ENCODE measurements at regions not wholly inside any gene's neighbourhood (a gene's known extent, or its start where the extent isn't known, plus 50 kb on each side); places are given as distances from the start of the nearest gene placed in this dataset.

DNA sequence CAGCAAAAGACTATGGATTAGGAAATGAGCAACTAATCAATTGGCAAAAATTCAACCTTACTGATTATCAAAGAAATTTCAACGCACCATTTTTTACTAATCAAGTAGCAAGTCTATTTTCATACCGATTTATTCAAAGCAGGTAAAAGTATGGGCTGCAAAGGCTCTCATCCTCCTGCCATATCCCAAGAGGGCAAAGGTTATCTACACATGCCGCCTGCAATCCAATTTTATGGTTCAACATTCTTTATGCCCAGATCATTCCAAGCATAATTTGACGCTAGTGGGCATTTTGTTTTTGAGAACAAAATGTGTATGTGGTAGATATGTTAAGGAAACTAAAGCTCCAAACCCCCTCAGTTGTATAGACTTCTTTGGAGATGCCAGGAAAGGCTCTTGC is 270.6 kb downstream of the MAF start:
- H3K4me3 Mint-ChIP-seq (ENCODE audit: unreplicated experiment): no peak overlapping the region
- H3K4me3 ChIP-seq (ENCODE audit: insufficient read depth, low read depth, low read length): no peak overlapping the region
- H3K4me1 ChIP-seq (ENCODE audit: insufficient read depth, low read length): no peaks in the 10 kb centered on the region
- H4K20me1 ChIP-seq (ENCODE audit: insufficient read depth, low read length): no peaks in the 10 kb centered on the region
- H3K9me3 Mint-ChIP-seq (ENCODE audit: unreplicated experiment): peaks cover 3% of the 10 kb centered on the region
- H3K27me3 Mint-ChIP-seq (ENCODE audit: low read depth, unreplicated experiment): peaks cover 25% of the 10 kb centered on the region
- H3K79me2 ChIP-seq (ENCODE audit: insufficient read depth, low read length): no peaks in the 10 kb centered on the region
- H3K27ac ChIP-seq (ENCODE audit: low read depth, low read length): no peak overlapping the region
- H3K4me1 Mint-ChIP-seq (ENCODE audit: low read depth, unreplicated experiment): no peaks in the 10 kb centered on the region
- DNase-seq (ENCODE audit: low read depth) (no peak), FAIRE-seq (no peak)
- no peaks in the 10 kb centered on the region for H3K36me3 ChIP-seq (ENCODE audit: insufficient read depth, low read length)
- no peaks in the 10 kb centered on the region for H3K36me3 Mint-ChIP-seq (ENCODE audit: low read depth, unreplicated experiment)
- H3K27ac Mint-ChIP-seq (ENCODE audit: unreplicated experiment): no peak overlapping the region
- H2AFZ ChIP-seq (ENCODE audit: low read depth, low read length): no peak overlapping the region
- no peak for TF ChIP-seq EZH2 (IDR thresholded peaks at IDR 0.05; ENCODE audit: insufficient read depth, low read length)
- TF ChIP-seq, protein P1, sequence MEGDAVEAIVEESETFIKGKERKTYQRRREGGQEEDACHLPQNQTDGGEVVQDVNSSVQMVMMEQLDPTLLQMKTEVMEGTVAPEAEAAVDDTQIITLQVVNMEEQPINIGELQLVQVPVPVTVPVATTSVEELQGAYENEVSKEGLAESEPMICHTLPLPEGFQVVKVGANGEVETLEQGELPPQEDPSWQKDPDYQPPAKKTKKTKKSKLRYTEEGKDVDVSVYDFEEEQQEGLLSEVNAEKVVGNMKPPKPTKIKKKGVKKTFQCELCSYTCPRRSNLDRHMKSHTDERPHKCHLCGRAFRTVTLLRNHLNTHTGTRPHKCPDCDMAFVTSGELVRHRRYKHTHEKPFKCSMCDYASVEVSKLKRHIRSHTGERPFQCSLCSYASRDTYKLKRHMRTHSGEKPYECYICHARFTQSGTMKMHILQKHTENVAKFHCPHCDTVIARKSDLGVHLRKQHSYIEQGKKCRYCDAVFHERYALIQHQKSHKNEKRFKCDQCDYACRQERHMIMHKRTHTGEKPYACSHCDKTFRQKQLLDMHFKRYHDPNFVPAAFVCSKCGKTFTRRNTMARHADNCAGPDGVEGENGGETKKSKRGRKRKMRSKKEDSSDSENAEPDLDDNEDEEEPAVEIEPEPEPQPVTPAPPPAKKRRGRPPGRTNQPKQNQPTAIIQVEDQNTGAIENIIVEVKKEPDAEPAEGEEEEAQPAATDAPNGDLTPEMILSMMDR (IDR thresholded peaks at IDR 0.05; ENCODE audit: insufficient read depth, low read depth, low read length): no peak
- no peaks in the 10 kb centered on the region for H3K9me3 ChIP-seq (ENCODE audit: insufficient read depth, low read depth, low read length)
- no peak overlapping the region for H3K9ac ChIP-seq (ENCODE audit: low read length)
- H3K27me3 ChIP-seq (ENCODE audit: insufficient read depth, low read length): no peaks in the 10 kb centered on the region
- no peak overlapping the region for H3K4me2 ChIP-seq (ENCODE audit: low read length)

DNA sequence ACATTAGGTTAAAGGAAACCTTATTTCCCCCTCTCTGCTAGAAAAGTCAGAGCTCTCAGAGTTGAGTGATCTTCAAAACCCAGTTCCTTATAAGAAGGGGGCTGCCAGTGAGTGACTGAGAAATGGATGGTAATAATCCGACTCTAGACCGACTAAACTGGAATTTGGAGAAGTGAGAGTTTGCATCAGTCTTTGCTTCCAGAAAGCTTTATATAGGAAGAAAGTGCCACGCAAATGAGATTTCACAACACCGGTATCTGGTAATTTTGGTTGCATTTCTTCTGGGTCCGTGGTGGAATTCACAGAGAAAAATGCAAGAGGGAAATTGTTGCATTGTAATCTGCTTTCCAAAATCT is 271.4 kb downstream of the MAF start:
- Histone ChIP-seq H2AFZ (ENCODE audit: low read depth, low read length) (no peak overlapping the region), H3K36me3 (ENCODE audit: insufficient read depth, low read length) (no peaks in the 10 kb centered on the region), H3K27ac (ENCODE audit: low read depth, low read length) (no peak overlapping the region), H3K79me2 (ENCODE audit: insufficient read depth, low read length) (no peaks in the 10 kb centered on the region), H3K4me1 (ENCODE audit: insufficient read depth, low read length) (no peaks in the 10 kb centered on the region), H4K20me1 (ENCODE audit: insufficient read depth, low read length) (no peaks in the 10 kb centered on the region), H3K9me3 (ENCODE audit: insufficient read depth, low read depth, low read length) (no peaks in the 10 kb centered on the region), H3K4me3 (ENCODE audit: insufficient read depth, low read depth, low read length) (no peak overlapping the region), H3K9ac (ENCODE audit: low read length) (no peak overlapping the region), H3K4me2 (ENCODE audit: low read length) (no peak overlapping the region), H3K27me3 (ENCODE audit: insufficient read depth, low read length) (no peaks in the 10 kb centered on the region)
- Mint-ChIP-seq H3K4me3 (ENCODE audit: unreplicated experiment) (no peak overlapping the region), H3K27ac (ENCODE audit: unreplicated experiment) (no peak overlapping the region), H3K4me1 (ENCODE audit: low read depth, unreplicated experiment) (no peaks in the 10 kb centered on the region), H3K36me3 (ENCODE audit: low read depth, unreplicated experiment) (no peaks in the 10 kb centered on the region), H3K27me3 (ENCODE audit: low read depth, unreplicated experiment) (peaks cover 30% of the 10 kb centered on the region), H3K9me3 (ENCODE audit: unreplicated experiment) (peaks cover 3% of the 10 kb centered on the region)
- TF ChIP-seq EZH2 (IDR thresholded peaks at IDR 0.05; ENCODE audit: insufficient read depth, low read length): no peak
- TF ChIP-seq, protein P1 (IDR thresholded peaks at IDR 0.05; ENCODE audit: insufficient read depth, low read depth, low read length): no peak
- no peak for DNase-seq (ENCODE audit: low read depth)
- FAIRE-seq: no peak

DNA sequence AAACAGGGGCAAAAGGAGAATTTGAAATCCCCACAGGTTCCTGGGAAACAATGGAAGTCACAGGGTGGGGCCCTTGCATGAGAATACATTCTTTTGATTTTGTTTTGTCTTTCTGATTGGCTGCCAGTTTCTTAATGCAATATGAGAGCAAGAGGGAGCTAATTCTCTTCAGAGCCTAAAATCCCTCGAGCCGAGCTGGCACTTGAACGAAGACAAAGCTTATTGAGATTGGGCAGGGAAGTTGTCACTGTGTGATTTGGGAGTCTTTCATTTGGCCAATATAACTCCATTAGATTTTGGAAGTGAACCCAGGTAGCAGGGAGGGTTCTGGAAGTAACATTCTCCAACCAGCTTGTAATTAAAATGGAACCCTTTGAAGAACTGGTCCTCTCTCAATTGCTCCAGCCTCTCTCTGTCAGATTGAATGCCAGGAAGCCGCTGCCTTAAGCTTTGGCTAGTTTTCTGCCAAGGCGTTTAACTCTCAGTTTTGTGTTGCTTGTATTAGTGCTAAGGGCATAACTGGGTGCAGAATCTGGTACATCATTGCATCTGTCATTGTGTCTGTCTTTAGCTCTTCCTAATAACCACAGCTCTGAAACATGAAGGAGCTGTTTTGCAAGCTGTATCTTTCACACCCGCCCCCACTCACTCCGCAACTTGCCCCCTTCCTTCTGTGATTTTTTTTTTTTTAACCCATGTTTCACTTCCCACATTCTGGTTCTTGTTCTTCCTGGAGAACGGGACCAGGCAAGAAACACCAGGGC is 272.0 kb downstream of the MAF start:
- H3K27me3 Mint-ChIP-seq (ENCODE audit: low read depth, unreplicated experiment): peaks cover 30% of the 10 kb centered on the region
- no peak overlapping the region for H3K4me3 ChIP-seq (ENCODE audit: insufficient read depth, low read depth, low read length)
- H3K9me3 Mint-ChIP-seq (ENCODE audit: unreplicated experiment): peaks cover 3% of the 10 kb centered on the region
- no peaks in the 10 kb centered on the region for H3K36me3 ChIP-seq (ENCODE audit: insufficient read depth, low read length)
- H4K20me1 ChIP-seq (ENCODE audit: insufficient read depth, low read length): no peaks in the 10 kb centered on the region
- H3K4me1 ChIP-seq (ENCODE audit: insufficient read depth, low read length): no peaks in the 10 kb centered on the region
- DNase-seq (ENCODE audit: low read depth) (no peak), FAIRE-seq (no peak)
- no peak overlapping the region for H3K9ac ChIP-seq (ENCODE audit: low read length)
- H3K4me2 ChIP-seq (ENCODE audit: low read length): no peak overlapping the region
- no peaks in the 10 kb centered on the region for H3K36me3 Mint-ChIP-seq (ENCODE audit: low read depth, unreplicated experiment)
- H3K27me3 ChIP-seq (ENCODE audit: insufficient read depth, low read length): no peaks in the 10 kb centered on the region
- no peak overlapping the region for H3K27ac Mint-ChIP-seq (ENCODE audit: unreplicated experiment)
- H3K9me3 ChIP-seq (ENCODE audit: insufficient read depth, low read depth, low read length): no peaks in the 10 kb centered on the region
- H3K4me3 Mint-ChIP-seq (ENCODE audit: unreplicated experiment): no peak overlapping the region
- no peak overlapping the region for H3K27ac ChIP-seq (ENCODE audit: low read depth, low read length)
- H2AFZ ChIP-seq (ENCODE audit: low read depth, low read length): no peak overlapping the region
- H3K4me1 Mint-ChIP-seq (ENCODE audit: low read depth, unreplicated experiment): no peaks in the 10 kb centered on the region
- H3K79me2 ChIP-seq (ENCODE audit: insufficient read depth, low read length): no peaks in the 10 kb centered on the region
- no peak for TF ChIP-seq EZH2 (IDR thresholded peaks at IDR 0.05; ENCODE audit: insufficient read depth, low read length)
- TF ChIP-seq, protein P1 (IDR thresholded peaks at IDR 0.05; ENCODE audit: insufficient read depth, low read depth, low read length): no peak
